IPS DF 4.7 (cell line): ENCODE measurements at regions not wholly inside any gene's neighbourhood (a gene's known extent, or its start where the extent isn't known, plus 50 kb on each side); places are given as distances from the start of the nearest gene placed in this dataset.

ENCODE experiments used
- DNase-seq: peaks from one replicate; pipeline ENCODE4 v3.0.0-alpha.2; 2013; ENCODE audit warnings: low spot score; ENCODE audit errors: extremely low read depth

DNA sequence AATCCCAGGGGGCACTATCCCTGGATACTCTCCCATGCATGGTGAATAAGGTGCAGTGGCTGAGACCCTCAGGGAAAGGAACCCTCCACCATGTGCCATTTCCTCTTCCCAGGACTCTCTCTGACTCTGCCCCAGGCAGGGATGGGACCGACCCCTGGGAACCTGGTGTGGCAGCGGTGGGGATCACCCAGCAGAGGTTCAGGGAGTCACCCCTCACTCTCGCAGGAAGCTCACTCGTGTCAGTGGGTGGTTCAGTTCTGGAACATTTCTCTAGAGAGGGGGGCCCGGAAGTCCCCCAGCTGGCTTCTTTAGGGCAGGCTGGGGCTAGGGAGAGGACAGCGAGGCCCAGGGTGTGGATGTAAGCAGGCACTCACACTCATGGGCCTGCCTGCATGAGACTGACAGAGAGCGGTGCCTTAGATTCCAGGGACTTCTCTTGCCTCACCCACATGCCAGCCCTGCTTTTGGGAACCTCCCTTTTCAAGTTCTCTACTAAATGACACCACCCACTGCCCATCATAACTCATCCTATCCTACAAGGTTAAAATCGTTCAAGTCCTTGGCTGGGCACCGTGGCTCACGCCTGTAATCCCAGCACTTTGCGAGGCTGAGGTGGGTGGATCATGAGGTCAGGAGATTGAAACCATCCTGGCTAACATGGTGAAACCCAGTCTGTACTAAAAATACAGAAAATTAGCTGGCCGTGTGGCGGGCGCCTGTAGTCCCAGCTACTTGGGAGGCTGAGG lies 109.7 kb upstream of the SDK2 start:
- DNase-seq, result no peak

- DNase-seq, result no peak
Observed at GRCh38 chr17:73754886-73755400, 110.7 kb upstream of the SDK2 start.

GRCh38 chr17:73757420-73757819 lies 113.2 kb upstream of the SDK2 start:
- no peak for DNase-seq

GRCh38 chr17:73758245-73758644 lies 114.0 kb upstream of the SDK2 start:
- no peak for DNase-seq

- DNase-seq, result no peak
Observed at GRCh38 chr17:73759324-73759723, 115.1 kb upstream of the SDK2 start.

GRCh38 chr17:73759734-73760438 lies 115.6 kb upstream of the SDK2 start:
- no peak for DNase-seq

DNA sequence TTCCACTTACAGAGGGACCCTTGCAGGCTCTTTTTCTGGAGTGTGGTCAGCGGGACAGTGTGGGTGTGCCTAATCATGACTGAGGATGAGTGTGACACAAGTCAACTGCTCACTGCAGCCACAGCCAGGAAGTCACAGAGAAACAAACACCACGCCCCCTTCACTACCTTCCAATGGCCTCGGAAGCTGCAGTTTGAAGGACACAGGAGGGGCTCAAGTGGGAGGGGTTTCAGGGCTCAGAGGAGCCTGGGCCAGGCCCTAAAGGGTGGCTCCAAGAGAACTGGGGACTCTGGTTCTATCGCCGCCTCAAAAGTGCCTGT lies 116.2 kb upstream of the SDK2 start:
- DNase-seq, result peak; percentile 22

- DNase-seq, result no peak
Observed at GRCh38 chr17:73765824-73766563, 121.7 kb upstream of the SDK2 start.

- DNase-seq, result no peak
Observed at GRCh38 chr17:73767696-73768095, 123.5 kb upstream of the SDK2 start.

DNA sequence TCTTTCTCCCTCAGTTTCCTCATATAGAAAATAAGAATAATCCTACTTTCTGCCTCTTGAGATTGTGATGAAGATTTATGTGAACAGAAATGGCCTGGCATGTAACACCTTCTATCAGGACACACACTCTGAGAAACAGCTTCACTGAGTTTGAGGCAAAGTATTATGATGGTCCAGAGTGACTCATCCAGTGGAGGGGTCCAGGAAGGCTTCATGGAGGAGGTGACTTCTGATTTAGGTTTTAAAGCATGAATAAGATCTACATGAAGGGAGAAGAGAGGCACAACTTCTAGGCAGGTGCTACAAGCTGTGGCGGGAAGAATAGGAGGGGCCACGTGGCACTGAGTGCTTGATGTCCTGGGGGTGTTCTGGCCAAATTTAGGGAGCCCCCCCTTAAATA lies 124.4 kb upstream of the SDK2 start:
- no peak for DNase-seq

- DNase-seq, result no peak
Observed at GRCh38 chr17:73769479-73769878, 125.2 kb upstream of the SDK2 start.

GRCh38 chr17:73770115-73770848 lies 126.0 kb upstream of the SDK2 start:
- DNase-seq, result no peak

- DNase-seq, result no peak
Observed at GRCh38 chr17:73770849-73771229, 126.6 kb upstream of the SDK2 start.

DNA sequence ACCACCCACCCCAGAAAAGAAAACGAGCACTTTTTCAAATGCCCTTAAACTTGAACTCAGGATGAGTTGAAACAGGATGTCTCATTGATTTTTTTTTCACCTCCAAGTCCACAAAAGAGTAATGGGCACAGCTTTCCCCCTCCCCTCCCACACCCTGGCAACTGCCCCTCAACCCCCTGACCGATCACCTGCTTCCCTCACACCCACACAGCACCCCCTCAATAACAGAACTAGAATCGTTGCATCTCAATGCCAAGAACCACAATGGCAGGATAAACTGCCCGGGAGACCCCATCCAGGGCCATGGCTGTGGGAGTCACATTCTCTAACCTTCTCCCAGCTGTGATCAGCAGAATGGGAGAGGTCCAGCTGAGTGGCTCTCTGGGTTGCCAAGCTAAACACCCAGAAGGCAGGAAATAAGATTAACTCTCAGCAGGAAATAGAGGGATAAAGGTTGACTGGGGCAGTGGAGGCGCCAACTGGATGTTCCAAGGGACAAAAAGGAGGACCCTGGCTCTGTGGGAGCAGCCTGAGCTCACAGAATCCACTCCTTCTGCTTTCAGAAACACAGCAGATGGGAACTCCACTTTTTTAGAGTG lies 128.0 kb upstream of the SDK2 start:
- DNase-seq, result no peak

DNA sequence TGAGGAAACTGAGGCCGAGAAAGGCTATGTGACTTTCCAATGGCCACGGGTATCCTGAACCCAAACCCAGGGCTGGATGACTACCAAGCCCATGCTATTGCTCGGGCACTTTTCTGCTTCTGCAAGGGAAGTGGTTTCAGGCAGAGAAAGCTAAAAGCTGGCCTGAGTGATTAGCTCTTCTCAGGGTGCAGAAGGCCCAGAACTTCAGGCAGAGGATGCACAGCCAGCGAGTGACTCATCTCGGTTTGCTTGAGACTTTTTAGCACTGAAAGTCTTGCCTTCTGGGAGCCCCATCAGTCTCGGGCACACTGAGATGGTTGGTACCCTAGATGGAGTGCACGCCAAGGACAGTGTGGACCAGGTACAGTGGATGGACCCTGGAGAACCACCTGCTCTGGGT lies 129.5 kb upstream of the SDK2 start:
- DNase-seq, result no peak

- DNase-seq, result no peak
Observed at GRCh38 chr17:73774852-73775251, 130.6 kb upstream of the SDK2 start.

- no peak for DNase-seq
Observed at GRCh38 chr17:73776351-73777130, 132.3 kb upstream of the SDK2 start.

DNA sequence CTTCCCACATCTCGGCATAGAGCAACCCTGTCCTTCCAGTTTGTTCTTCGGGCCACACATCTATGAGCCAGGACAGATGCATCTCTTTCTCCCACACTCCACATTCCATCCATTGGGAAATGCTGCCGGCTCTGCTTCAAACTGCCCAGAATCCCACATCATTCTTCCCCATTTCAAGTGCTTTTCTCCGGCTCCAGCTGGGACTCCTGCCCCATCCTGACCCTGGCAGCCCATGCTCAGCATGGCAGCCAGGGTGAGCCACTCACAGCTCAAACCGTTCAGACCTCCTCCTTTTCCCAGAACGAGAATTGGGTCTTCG lies 132.8 kb upstream of the SDK2 start:
- DNase-seq, result no peak

DNA sequence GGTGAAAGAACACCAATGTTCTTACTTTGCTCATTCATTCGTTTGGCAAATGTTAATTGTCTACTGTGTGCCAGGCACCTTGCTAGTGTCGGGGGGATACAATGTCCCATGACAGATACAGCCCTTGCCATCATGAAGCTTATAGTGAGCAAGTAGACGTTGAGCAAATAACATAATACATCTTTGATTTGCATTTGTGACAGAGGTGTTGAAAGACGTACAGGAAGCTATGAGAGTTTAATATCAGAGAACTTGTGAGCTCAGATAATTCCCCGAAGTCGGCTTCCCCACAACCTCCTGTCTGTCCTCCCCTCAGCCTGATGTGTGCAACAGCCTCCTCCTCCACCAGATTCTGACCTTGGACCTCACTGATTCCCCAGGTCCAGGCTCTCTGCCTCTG lies 138.0 kb upstream of the SDK2 start:
- DNase-seq, result no peak

DNA sequence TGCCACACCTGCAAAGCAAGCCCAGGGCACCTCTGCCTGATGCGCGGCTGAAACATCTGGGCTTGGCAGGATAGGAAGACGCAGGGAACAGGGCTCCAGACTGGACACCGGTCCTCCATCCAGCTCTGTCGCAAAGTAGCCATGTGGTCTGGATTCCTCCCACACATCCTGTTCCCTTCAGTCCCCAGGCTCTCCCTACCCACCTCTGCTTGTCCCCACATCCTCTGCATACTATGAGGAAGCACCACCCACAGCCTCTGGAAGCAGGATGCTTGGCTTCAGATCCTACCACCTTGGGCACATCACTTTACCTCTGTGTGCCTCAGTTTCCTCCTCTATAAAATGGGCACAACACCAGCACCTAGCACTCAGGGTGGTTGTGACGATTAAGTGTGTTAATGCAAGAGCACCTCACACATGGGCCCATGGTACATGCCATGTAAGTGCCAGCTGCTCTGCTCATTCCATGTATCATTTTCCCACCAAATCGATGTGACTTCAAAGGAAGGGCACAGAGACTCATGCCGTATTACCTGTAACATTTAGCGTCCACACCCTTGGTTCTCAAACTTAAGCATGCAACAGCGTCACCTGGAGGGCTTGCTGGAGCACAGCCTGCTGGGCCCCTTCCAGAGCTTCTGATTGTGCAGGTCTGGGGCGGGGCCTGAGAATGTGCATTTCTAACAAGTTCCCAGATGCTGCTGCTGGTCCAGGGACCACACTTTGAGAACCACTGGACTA lies 138.6 kb upstream of the SDK2 start:
- no peak for DNase-seq
